GM12865 (cell line): ENCODE measurements at regions not wholly inside any gene's neighbourhood (a gene's known extent, or its start where the extent isn't known, plus 50 kb on each side); places are given as distances from the start of the nearest gene placed in this dataset.

Experiments
- DNase-seq: peaks from one replicate; pipeline ENCODE4 v3.0.0; 2010; ENCODE audit warnings: low read depth
- H3K4me3 ChIP-seq: 2 replicates; pipeline ENCODE4 v1.5.1; 2011; ENCODE audit warnings: mild to moderate bottlenecking, low read depth, low read length, control low read depth
- TF ChIP-seq, protein P1 (sequence below): IDR thresholded peaks from 2 replicates; pipeline ENCODE4 v1.5.1; 2011; ENCODE audit warnings: low read length, control low read depth, low read depth, inconsistent platforms; ENCODE audit not compliant: insufficient read depth; ENCODE audit errors: missing control alignments

DNA sequence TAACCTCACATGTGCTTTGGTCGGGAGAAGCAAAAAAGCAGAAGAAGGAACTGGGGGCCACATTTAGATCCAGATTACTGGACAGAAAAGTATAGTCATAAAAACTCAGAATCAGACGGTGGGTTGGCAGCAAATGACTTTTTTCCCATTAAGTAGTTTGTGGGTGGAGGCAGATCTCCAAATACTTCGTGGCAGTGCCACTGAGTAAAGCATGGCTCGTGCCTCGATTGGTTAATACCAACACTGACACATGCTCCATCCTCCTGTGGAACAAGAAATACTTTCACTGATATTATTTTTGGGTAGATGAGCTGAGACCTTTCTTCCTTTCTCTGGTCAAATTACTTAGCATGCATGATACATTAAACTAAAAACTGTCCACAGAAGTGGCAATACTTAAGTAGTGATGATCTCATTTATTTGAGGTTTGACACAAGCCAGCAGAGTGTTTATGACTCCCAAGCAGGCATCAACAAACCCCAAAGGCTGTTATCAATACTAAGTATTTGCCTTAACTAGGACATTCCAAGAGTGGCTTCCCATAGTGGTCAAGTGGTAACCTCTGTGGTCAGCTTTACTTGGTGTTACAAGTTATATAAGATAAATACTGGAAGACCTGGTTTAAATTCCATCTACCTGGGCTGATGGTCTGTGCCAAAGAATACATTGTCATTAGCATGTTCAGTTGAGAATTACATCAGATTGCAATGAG is 500.0 kb upstream of the RUNX1 start:
- TF ChIP-seq, protein P1, sequence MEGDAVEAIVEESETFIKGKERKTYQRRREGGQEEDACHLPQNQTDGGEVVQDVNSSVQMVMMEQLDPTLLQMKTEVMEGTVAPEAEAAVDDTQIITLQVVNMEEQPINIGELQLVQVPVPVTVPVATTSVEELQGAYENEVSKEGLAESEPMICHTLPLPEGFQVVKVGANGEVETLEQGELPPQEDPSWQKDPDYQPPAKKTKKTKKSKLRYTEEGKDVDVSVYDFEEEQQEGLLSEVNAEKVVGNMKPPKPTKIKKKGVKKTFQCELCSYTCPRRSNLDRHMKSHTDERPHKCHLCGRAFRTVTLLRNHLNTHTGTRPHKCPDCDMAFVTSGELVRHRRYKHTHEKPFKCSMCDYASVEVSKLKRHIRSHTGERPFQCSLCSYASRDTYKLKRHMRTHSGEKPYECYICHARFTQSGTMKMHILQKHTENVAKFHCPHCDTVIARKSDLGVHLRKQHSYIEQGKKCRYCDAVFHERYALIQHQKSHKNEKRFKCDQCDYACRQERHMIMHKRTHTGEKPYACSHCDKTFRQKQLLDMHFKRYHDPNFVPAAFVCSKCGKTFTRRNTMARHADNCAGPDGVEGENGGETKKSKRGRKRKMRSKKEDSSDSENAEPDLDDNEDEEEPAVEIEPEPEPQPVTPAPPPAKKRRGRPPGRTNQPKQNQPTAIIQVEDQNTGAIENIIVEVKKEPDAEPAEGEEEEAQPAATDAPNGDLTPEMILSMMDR: no peak
- no peak overlapping the region for H3K4me3 ChIP-seq
- no peak for DNase-seq

DNA sequence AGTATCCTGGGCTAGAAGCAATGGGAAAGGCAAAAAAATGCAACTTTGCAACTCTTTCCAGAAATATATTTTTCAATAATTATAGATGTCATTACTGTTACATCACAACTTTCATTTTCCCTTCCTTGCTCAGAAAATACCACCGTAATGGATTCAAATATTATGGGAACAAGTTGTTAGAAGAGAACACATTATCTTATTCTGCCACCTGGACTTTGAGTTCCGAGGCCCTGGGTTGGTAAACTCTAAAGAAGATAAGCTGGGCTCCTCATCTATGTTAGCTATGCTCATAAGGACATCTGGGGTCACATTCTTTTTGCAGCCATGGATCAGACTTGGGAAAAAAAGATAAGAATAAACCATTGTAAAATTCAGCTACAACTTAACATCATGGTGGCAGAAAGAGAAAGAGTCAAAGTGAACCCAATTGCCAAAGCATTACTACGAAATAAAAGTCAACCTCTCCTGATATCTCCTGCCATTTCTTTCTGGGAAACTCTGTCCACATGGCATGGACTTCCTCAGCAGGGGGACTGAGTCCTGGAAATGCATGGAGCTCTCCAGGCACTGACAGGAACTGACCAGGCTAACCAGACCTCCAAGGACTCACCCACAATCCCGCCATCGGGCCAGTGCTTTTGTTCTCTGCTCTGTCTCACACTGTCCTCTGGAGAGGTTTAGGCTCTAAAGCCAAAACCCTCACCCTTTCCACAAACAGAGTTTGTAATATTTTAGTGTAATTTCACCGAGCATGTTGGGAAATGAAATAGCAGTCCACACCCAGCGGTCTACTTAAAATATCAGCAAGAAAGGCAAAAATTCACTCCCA is 499.1 kb upstream of the RUNX1 start:
- TF ChIP-seq, protein P1: no peak
- no peak for DNase-seq

DNA sequence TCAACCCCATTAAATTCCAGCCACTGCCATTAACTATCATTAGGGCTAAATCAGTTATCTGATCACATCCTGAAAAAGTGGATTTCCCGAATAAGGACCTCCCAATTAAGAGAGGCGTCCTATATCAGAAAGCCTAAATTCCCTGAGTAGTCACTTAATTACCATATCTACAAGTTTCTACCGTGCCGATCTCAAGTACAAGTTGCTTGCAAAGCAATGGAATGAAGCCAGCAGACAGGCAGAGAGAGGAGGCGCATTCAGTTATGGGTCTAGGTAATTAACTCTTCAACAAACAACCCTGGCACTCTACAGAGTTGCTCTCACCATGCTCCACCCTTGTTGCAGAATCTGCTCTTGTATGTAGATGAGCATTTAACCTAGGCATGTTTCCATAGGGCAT is 494.6 kb upstream of the RUNX1 start:
- H3K4me3 ChIP-seq: no peak overlapping the region
- TF ChIP-seq, protein P1: no peak
- DNase-seq: no peak

More for the DNA sequence above, 499.1 kb upstream of the RUNX1 start:
- H3K4me3 ChIP-seq: no peak overlapping the region

DNA sequence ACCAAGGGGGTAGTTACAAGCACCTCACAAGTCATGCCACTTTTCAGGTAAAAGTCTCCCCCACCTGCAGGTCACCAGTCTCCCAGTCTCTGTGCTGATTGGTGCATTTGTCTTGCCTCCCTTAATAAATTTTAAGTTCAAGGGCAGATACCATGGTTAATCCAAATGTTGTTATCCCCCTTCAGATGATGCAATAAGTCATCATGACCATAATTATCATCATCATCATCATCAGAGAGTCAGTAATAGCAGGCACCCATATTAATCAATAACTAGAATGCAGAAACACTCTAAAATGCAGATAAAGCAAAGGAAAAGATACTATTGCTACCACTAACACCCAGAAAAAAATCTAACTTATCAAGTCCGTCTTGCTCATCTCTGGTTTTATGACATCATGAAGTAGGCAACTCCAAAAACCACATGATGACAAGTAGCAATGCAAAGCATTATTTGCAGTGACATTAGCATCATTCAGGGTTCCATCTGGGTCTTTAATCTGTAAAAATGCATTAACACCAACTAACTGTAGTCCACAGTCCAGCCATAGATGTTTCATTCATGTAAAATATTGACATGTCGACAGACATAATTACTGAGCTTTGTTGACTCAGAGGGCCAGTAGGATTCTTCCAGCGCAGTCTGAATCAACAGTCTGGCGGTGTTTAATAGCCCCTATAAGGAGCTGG is 492.0 kb upstream of the RUNX1 start:
- no peak overlapping the region for H3K4me3 ChIP-seq
- TF ChIP-seq, protein P1: no peak
- no peak for DNase-seq

DNA sequence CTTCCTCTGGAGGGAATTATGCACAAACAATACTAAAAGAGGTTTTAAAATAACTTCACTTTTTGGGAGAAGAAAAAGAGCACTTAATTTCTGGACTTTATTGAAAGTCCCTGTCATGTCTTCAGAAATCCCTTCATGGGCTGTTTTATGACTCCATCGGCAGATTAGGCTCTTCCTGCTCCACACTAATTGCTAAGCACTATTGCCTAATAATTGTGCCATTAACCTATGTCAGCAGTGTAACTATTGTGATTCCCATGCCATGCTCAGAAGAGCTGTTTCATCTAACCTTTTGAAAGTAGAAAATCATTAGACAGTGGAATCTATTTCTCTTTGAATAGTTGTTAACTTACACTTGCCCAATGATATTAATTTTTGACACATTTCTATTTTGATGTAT is 489.3 kb upstream of the RUNX1 start:
- DNase-seq: no peak
- TF ChIP-seq, protein P1: no peak
- H3K4me3 ChIP-seq: no peak overlapping the region

DNA sequence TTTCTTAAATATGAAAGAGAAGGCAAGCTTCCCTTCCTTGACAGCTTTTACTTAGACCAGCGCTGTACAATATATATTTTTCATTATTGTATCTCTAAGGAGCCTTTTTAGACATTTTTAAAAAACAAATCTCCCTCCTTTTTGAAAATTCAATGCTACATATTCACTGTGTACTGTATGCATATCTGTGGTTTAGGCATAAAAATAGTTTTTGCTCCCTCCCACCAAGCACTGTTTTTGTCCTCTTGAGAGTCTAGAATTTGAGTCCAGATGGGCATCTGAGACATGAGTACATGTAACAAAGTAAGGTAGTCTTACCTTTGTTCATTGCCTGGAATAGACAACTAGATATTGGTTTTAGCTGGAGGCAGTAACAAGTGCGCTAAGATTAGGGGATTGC is 488.5 kb upstream of the RUNX1 start:
- no peak for DNase-seq
- TF ChIP-seq, protein P1: no peak
- no peak overlapping the region for H3K4me3 ChIP-seq
